H9 (cell line): ENCODE measurements at regions not wholly inside any gene's neighbourhood (a gene's known extent, or its start where the extent isn't known, plus 50 kb on each side); places are given as distances from the start of the nearest gene placed in this dataset.

Experiments used
- DNase-seq: peaks from one replicate; pipeline ENCODE4 v3.0.0-alpha.2; 2017
- H2AFZ ChIP-seq: one replicate; pipeline ENCODE4 v1.6.1; 2013; ENCODE audit warnings: mild to moderate bottlenecking, low read length, control low read depth, moderate library complexity
- H2AK5ac ChIP-seq: 2 replicates; pipeline ENCODE4 v1.6.1; 2013; ENCODE audit warnings: low read length, control low read depth, mixed read lengths; ENCODE audit not compliant: insufficient read length
- H2BK120ac ChIP-seq: one replicate; pipeline ENCODE4 v1.6.1; 2013; ENCODE audit warnings: low read depth, mild to moderate bottlenecking, low read length, control low read depth, inconsistent platforms; ENCODE audit not compliant: poor library complexity, severe bottlenecking
- H2BK12ac ChIP-seq: 2 replicates; pipeline ENCODE4 v1.6.1; 2013; ENCODE audit warnings: low read length, control low read depth, mixed read lengths, low read depth; ENCODE audit not compliant: insufficient read length
- H2BK15ac ChIP-seq: 2 replicates; pipeline ENCODE4 v1.6.1; 2013; ENCODE audit warnings: low read depth, low read length, control low read depth
- H2BK20ac ChIP-seq: one replicate; pipeline ENCODE4 v1.6.1; 2013; ENCODE audit warnings: low read depth, mild to moderate bottlenecking, low read length, control low read depth, inconsistent platforms; ENCODE audit not compliant: poor library complexity, severe bottlenecking
- H2BK5ac ChIP-seq: 2 replicates; pipeline ENCODE4 v1.6.1; 2013; ENCODE audit warnings: low read length, control low read depth, mixed read lengths; ENCODE audit not compliant: insufficient read length
- H3K14ac ChIP-seq: 2 replicates; pipeline ENCODE4 v1.6.1; 2013; ENCODE audit warnings: low read length, control low read depth; ENCODE audit not compliant: insufficient read depth
- H3K18ac ChIP-seq: 2 replicates; pipeline ENCODE4 v1.6.1; 2013; ENCODE audit warnings: low read depth, mild to moderate bottlenecking, mixed read lengths, low read length, control low read depth; ENCODE audit not compliant: insufficient read length
- H3K23ac ChIP-seq: 2 replicates; pipeline ENCODE4 v1.6.1; 2013; ENCODE audit warnings: low read length, control low read depth, mixed read lengths, low read depth; ENCODE audit not compliant: insufficient read length
- H3K23me2 ChIP-seq: 2 replicates; pipeline ENCODE4 v1.6.1; 2013; ENCODE audit warnings: low read depth, mild to moderate bottlenecking, mixed read lengths, low read length, control low read depth; ENCODE audit not compliant: insufficient read length, poor library complexity, severe bottlenecking
- H3K27ac ChIP-seq: 2 replicates; pipeline ENCODE4 v1.5.1; 2013; ENCODE audit warnings: low read length, control low read depth, mixed read lengths, low read depth; ENCODE audit not compliant: insufficient read length
- H3K27me3 ChIP-seq: 2 replicates; pipeline ENCODE4 v1.6.1; 2013; ENCODE audit warnings: low read length, control low read depth, inconsistent platforms; ENCODE audit not compliant: insufficient read depth
- H3K4ac ChIP-seq: 2 replicates; pipeline ENCODE4 v1.6.1; 2013; ENCODE audit warnings: low read depth, mild to moderate bottlenecking, control low read depth, inconsistent platforms, low read length, moderate library complexity
- H3K4me1 ChIP-seq: 2 replicates; pipeline ENCODE4 v1.6.1; 2013; ENCODE audit warnings: low read length, control low read depth, inconsistent platforms; ENCODE audit not compliant: insufficient read depth
- H3K4me2 ChIP-seq: 2 replicates; pipeline ENCODE4 v1.6.1; 2013; ENCODE audit warnings: low read length, control low read depth, mixed read lengths; ENCODE audit not compliant: insufficient read length, insufficient read depth
- H3K56ac ChIP-seq: 2 replicates; pipeline ENCODE4 v1.6.1; 2013; ENCODE audit warnings: low read depth, mild to moderate bottlenecking, mixed read lengths, low read length, control low read depth; ENCODE audit not compliant: insufficient read length
- H3K79me1 ChIP-seq: 2 replicates; pipeline ENCODE4 v1.6.1; 2013; ENCODE audit warnings: low read depth, mild to moderate bottlenecking, moderate library complexity, low read length, control low read depth, inconsistent platforms; ENCODE audit not compliant: insufficient read depth, poor library complexity, severe bottlenecking
- H3K79me2 ChIP-seq: 2 replicates; pipeline ENCODE4 v1.6.1; 2013; ENCODE audit warnings: low read length, control low read depth, inconsistent platforms; ENCODE audit not compliant: insufficient read depth
- H3K9ac ChIP-seq: 2 replicates; pipeline ENCODE4 v1.6.1; 2013; ENCODE audit warnings: low read length, control low read depth, mixed read lengths; ENCODE audit not compliant: insufficient read length; ENCODE audit errors: extremely low read depth
- H3K9me3 ChIP-seq: one replicate; pipeline ENCODE4 v1.6.1; 2013; ENCODE audit warnings: low read depth, low read length, inconsistent platforms; ENCODE audit not compliant: control insufficient read depth
- H3T11ph ChIP-seq: one replicate; pipeline ENCODE4 v1.6.1; 2013; ENCODE audit warnings: mild to moderate bottlenecking, low read length, control low read depth, inconsistent platforms
- H4K20me1 ChIP-seq: one replicate; pipeline ENCODE4 v1.6.1; 2013; ENCODE audit not compliant: control insufficient read depth, insufficient read length, insufficient read depth
- H4K5ac ChIP-seq: 2 replicates; pipeline ENCODE4 v1.6.1; 2013; ENCODE audit warnings: low read depth, mild to moderate bottlenecking, mixed read lengths, low read length, control low read depth; ENCODE audit not compliant: insufficient read length
- H4K8ac ChIP-seq: replicated peaks from 2 replicates; pipeline ENCODE4 v1.6.1; 2013; ENCODE audit warnings: low read length, control low read depth, mixed read lengths, low read depth; ENCODE audit not compliant: insufficient read length
- H4K91ac ChIP-seq: 2 replicates; pipeline ENCODE4 v1.6.1; 2013; ENCODE audit warnings: low read depth, mild to moderate bottlenecking, moderate library complexity, mixed read lengths, low read length, control low read depth; ENCODE audit not compliant: insufficient read length
- H3K27ac Mint-ChIP-seq, 3 experiments: 2 replicates in 2 of 3; 3 replicates in 1 of 3; pipeline ENCODE4 v1.8.0; 2020 to 2021; ENCODE audit warnings: mixed read lengths in 3 of 3, mild to moderate bottlenecking in 1 of 3, moderate library complexity in 1 of 3
- H3K27me3 Mint-ChIP-seq: 2 replicates; pipeline ENCODE4 v1.8.0; 2021; ENCODE audit warnings: low read depth, mild to moderate bottlenecking, moderate library complexity, mixed read lengths
- H3K36me3 Mint-ChIP-seq, 3 experiments: 2 replicates in 2 of 3; 3 replicates in 1 of 3; pipeline ENCODE4 v1.8.0; 2020 to 2021; ENCODE audit warnings: low read depth in 3 of 3, mixed read lengths in 3 of 3; ENCODE audit not compliant: insufficient read depth in 1 of 3
- H3K4me1 Mint-ChIP-seq, 2 experiments: 2 replicates each; pipeline ENCODE4 v1.8.0; 2020; ENCODE audit warnings: mixed read lengths in 2 of 2
- H3K4me3 Mint-ChIP-seq, 2 experiments: 2 replicates in 1 of 2; 3 replicates in 1 of 2; pipeline ENCODE4 v1.8.0; 2020 to 2021; ENCODE audit warnings: mild to moderate bottlenecking in 2 of 2, mixed read lengths in 2 of 2, moderate library complexity in 1 of 2
- H3K9me3 Mint-ChIP-seq, 2 experiments: 2 replicates in 1 of 2; 3 replicates in 1 of 2; pipeline ENCODE4 v1.8.0; 2020; ENCODE audit warnings: mild to moderate bottlenecking in 2 of 2, mixed read lengths in 2 of 2, moderate library complexity in 1 of 2
- WGBS: extraction: QIAGEN DNeasy Blood & Tissue Kit; methylation state at CpG from one replicate; pipeline ENCODE4 v1.1.7; 2013; ENCODE audit warnings: missing lambda C conversion rate, low lambda C conversion rate, mixed read lengths; ENCODE audit not compliant: insufficient read length; ENCODE audit errors: extremely low coverage; 5-methylcytosine and 5-hydroxymethylcytosine counted together
- TF ChIP-seq, protein P1 (sequence below): fragments of 200-600 bp; sonication (generic); conservative IDR thresholded peaks from 3 replicates; pipeline ENCODE4 v1.8.0; 2021; ENCODE audit warnings: antibody characterized with exemption, mild to moderate bottlenecking

- no CpG with 5 or more reads among the region's 11 CpGs for WGBS
- H3K36me3 Mint-ChIP-seq, result peaks cover 2 to 14% (median 4%) of the 10 kb centered on the region in 3 experiments; a peak in 6 of 7 replicates
- H2BK12ac ChIP-seq, result no peak overlapping the region
- no peak overlapping the region for H2BK5ac ChIP-seq
- no peaks in the 10 kb centered on the region for H3K79me2 ChIP-seq
- H3K9me3 Mint-ChIP-seq, result peaks cover 14 to 16% of the 10 kb centered on the region in 2 experiments; a peak in 4 of 5 replicates
- no peak overlapping the region for H3K56ac ChIP-seq
- no peak overlapping the region for H3K27ac Mint-ChIP-seq
- no peak overlapping the region for H2AK5ac ChIP-seq
- H4K20me1 ChIP-seq, result no peaks in the 10 kb centered on the region
- no peak overlapping the region; the same call in 1 of the 2 replicates for H3K14ac ChIP-seq
- H3K23ac ChIP-seq, result no peak overlapping the region
- H3K4me3 Mint-ChIP-seq, result no peak overlapping the region
- H4K8ac ChIP-seq, result no peak overlapping the region
- no peak overlapping the region for H3K27ac ChIP-seq
- H3K18ac ChIP-seq, result no peak overlapping the region
- H3T11ph ChIP-seq, result no peak overlapping the region
- H3K4ac ChIP-seq, result no peak overlapping the region
- peaks cover 0 to 3% of the 10 kb centered on the region in 2 experiments; a peak in 1 of 4 replicates for H3K4me1 Mint-ChIP-seq
- no peaks in the 10 kb centered on the region for H3K27me3 ChIP-seq
- no peak overlapping the region for H2BK15ac ChIP-seq
- no peak overlapping the region for H4K91ac ChIP-seq
- no peaks in the 10 kb centered on the region for H3K79me1 ChIP-seq
- no peak overlapping the region for H4K5ac ChIP-seq
- no peaks in the 10 kb centered on the region for H3K23me2 ChIP-seq
- H2BK120ac ChIP-seq, result no peak overlapping the region
- H3K4me2 ChIP-seq, result no peak overlapping the region
- no peak for DNase-seq
- no peak overlapping the region for H2AFZ ChIP-seq
- H2BK20ac ChIP-seq, result no peak overlapping the region
- H3K9ac ChIP-seq, result no peak overlapping the region
- H3K4me1 ChIP-seq, result no peaks in the 10 kb centered on the region
- TF ChIP-seq, protein P1, sequence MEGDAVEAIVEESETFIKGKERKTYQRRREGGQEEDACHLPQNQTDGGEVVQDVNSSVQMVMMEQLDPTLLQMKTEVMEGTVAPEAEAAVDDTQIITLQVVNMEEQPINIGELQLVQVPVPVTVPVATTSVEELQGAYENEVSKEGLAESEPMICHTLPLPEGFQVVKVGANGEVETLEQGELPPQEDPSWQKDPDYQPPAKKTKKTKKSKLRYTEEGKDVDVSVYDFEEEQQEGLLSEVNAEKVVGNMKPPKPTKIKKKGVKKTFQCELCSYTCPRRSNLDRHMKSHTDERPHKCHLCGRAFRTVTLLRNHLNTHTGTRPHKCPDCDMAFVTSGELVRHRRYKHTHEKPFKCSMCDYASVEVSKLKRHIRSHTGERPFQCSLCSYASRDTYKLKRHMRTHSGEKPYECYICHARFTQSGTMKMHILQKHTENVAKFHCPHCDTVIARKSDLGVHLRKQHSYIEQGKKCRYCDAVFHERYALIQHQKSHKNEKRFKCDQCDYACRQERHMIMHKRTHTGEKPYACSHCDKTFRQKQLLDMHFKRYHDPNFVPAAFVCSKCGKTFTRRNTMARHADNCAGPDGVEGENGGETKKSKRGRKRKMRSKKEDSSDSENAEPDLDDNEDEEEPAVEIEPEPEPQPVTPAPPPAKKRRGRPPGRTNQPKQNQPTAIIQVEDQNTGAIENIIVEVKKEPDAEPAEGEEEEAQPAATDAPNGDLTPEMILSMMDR, result no peak
- H3K27me3 Mint-ChIP-seq, result no peaks in the 10 kb centered on the region
- H3K9me3 ChIP-seq, result no peaks in the 10 kb centered on the region
Measured at GRCh38 chr5:126220725-126221124, 202.5 kb upstream of the GRAMD2B start.
